GM21360 (cell line): ENCODE measurements at regions not wholly inside any gene's neighbourhood (a gene's known extent, or its start where the extent isn't known, plus 50 kb on each side); places are given as distances from the start of the nearest gene placed in this dataset.
"Not testable (repeated sequence)": the region's sequence is repeated elsewhere in the genome, so short reads cannot be mapped to it uniquely, and the experiment has no call there.

Experiments
- ATAC-seq: cut with Tn5 transposase; IDR thresholded peaks from one replicate; pipeline ENCODE4 v1.9.1; 2021; ENCODE audit warnings: mild to moderate bottlenecking, moderate library complexity; ENCODE audit not compliant: unreplicated experiment

GRCh38 chr9:32884482-32884881 lies 101.1 kb downstream of the TMEM215 start:
- no peak for ATAC-seq

GRCh38 chr9:32886021-32886420 lies 102.7 kb downstream of the TMEM215 start:
- no peak for ATAC-seq

- ATAC-seq, result not testable (repeated sequence)
These were observed 106.9 kb downstream of the APTX start for GRCh38 chr9:32894485-32894884.

GRCh38 chr9:32899181-32899580 lies 102.2 kb downstream of the APTX start:
- no peak for ATAC-seq

- ATAC-seq, result no peak
These were observed 101.7 kb downstream of the APTX start for GRCh38 chr9:32899761-32900160.

- peak; percentile 87 for ATAC-seq
These were observed 95.2 kb downstream of the APTX start for GRCh38 chr9:32906213-32906612.

GRCh38 chr9:32915802-32916201 lies 85.6 kb downstream of the APTX start:
- ATAC-seq, result no peak

- ATAC-seq, result no peak
These were observed 82.8 kb downstream of the APTX start for GRCh38 chr9:32918628-32919027.
